ENCODE measurements at regions not wholly inside any gene's neighbourhood (a gene's known extent, or its start where the extent isn't known, plus 50 kb on each side); places are given as distances from the start of the nearest gene placed in this dataset.

- DNase-seq: no peak
Observed at GRCh38 chr9:79362100-79363081, 209.4 kb upstream of the TLE4 start.

GRCh38 chr9:79369676-79370075, 202.1 kb upstream of the TLE4 start:
- DNase-seq: no peak

DNA sequence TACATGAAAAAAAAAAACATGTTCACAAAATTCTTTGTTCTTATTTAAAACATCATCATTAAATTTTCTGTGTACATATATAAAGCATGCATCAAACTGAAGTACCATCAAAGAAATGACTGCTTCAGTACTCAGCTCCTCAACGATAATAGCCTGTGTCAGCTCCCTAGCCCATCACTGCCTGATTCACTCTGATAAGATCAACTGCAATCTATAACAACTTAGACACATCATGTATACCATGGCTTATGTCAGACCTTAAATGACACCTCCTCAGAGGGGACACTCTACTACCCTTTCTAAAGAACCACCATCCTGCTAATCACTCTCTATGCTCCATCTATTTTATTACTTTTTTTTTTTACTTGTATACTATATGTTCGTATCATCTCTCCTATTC, 200.5 kb upstream of the TLE4 start:
- no peak for DNase-seq

DNA sequence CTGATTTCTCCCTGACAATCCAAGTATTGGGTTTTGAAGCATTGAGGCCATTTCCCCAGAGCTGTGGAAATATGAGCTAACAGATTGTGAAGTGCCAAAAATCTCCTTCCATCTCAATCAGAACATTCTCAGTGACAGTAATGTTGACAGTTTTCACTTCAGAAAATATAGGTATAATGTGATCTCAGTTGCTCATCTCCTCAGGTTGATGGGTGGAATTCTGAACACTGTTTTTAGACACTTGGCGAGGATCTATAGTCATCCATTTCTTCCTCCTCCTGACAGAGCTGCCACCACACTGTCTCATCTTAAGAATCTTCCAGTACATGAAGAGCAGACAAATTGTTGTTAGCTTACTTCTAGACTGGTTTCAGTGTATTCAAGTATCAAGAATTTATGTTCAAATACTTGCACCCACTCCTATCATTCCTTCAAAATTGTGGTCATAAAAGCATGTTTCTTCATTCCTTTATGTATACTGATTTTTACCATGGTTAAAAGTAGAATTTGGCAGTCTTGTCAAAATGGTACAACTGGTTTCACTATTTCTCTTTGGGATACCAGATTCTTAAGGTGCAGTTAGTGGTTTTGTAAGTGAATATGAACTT, 199.7 kb upstream of the TLE4 start:
- DNase-seq: no peak

DNA sequence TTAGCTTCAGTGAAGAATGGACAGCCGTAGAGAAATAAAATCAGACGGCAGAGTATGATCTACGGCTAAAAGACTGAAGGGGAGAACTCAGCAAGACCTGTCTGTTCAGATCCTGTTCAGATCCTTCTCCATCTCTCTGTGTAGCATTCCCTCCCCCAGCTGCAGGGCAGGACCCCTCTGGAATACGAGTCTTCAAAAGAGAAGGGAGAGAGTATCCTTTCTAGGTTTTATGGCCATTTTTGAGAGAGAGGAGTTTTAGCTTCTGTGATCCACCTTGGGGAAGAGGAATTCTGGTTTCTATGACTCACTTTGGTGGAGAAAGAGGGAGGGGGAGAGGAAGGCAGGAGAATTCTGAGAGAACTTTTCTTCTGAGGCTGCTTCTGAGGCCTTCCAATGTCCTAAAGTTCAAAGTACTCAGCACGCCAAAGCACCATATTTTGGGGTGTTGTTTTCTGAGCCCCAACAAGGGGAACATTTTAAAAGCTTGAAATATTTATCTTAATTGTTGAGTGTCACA, 194.4 kb upstream of the TLE4 start:
- DNase-seq: no peak

GRCh38 chr9:79378107-79378506, 193.7 kb upstream of the TLE4 start:
- DNase-seq: no peak

GRCh38 chr9:79382044-79382443, 189.7 kb upstream of the TLE4 start:
- DNase-seq: no peak

GRCh38 chr9:79382458-79382857, 189.3 kb upstream of the TLE4 start:
- DNase-seq: no peak

DNA sequence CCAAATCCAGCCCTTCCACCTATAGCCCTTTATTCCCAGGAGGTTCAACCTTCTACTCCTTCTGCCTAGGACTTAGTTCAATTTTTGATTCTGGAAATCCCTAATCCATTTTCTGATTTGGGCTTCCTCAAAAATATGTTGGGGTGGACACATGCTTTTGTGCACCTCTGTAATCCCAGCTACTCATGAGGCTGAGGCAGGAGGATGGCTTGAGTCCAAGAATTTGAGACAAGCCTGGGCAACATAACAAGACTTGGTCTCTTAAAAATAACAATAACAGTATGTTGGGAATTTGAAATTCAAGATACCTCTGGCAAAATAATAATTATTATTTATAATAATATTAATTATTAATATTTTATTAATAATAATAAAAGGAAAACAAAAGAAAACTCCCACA, 188.7 kb upstream of the TLE4 start:
- no peak for DNase-seq

- no peak for DNase-seq
Observed at GRCh38 chr9:79384091-79384490, 187.7 kb upstream of the TLE4 start.

- no peak for DNase-seq
Observed at GRCh38 chr9:79384501-79384900, 187.3 kb upstream of the TLE4 start.

- DNase-seq: no peak
Observed at GRCh38 chr9:79387101-79387835, 184.5 kb upstream of the TLE4 start.

DNA sequence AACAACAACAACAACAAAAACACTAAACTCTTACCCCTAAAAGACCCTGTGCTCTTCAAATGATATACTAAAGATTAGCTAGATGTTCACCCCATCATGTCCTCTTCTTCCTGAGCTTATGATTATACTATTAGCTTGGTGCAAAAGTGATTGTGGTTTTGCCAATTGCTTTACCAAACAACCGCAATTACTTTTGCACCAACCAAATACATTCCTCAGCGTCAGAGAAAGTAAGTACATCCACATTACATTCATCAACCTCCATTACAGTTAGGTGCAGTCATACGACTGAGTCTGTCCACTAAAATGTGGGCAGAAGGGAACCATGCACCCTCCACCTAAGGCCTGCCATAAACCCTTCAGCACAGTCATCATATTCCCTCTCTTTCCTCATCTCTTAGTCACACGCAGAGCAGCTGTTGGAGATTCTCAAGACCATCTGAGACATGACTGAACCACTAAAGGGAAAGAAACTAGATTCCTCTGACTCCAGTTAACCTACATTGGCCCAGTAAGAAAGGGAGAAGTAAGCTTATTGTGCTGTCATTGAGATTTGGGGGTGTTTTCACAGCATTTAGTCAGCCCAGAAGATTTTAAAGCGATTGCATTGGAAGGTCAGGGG, 181.6 kb upstream of the TLE4 start:
- DNase-seq: no peak

DNA sequence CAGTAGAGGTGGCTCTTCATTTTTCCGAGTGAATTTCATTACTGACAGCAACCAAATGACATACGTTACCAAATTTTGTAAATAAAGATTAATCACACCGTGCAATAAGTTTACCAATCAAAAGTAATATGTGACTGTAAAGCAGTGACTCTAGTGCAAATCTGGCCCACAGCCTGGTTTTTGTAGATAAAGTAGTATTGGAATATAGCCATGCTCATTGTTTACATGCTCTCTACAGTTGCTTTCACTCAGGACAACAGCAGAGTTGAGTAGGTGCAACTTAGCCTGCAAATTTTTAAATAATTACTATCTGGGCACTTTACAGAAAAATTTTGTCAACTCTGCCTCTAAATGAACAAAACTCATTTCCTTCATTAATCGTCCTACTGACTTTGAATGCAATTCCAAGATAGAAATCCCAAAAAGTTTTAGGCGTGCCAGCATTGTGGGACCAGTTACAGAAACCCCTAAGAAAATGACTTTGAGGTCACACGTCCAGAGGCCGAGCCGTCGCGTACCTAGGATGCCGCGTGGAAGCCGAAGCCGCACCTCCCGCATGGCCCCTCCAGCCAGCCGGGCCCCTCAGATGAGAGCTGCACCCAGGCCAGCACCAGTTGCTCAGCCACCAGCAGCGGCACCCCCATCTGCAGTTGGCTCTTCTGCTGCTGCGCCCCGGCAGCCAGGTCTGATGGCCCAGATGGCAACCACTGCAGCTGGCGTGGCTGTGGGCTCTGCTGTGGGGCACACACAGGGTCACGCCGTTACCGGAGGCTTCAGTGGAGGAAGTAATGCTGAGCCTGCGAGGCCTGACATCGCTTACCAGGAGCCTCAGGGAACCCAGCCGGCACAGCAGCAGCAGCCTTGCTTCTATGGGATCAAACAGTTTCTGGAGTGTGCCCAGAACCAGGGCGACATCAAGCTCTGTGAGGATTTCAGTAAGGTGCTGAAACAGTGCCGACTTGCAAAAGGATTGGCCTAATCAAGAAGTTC, 180.7 kb upstream of the TLE4 start:
- DNase-seq: no peak

DNA sequence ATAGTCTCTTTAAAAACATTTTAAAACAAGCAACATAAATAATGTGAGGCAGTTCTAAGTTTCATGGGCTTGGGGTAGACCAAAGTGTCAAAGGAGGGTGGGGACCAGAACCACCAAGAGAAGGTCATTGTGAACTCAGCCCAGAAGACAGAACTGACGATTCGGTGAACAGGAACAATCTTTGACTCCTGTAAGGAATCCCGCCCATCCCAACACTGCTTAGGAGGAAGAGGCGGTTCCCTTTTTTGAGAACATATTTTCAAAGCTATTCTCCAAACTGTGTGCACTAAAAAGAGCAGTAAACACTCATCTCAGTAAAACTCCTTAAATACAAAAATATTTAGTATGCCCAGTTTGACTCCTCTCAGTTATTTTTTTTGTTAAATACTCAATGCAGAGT, 176.5 kb upstream of the TLE4 start:
- DNase-seq: no peak

GRCh38 chr9:79395755-79396154, 176.0 kb upstream of the TLE4 start:
- DNase-seq: no peak

DNA sequence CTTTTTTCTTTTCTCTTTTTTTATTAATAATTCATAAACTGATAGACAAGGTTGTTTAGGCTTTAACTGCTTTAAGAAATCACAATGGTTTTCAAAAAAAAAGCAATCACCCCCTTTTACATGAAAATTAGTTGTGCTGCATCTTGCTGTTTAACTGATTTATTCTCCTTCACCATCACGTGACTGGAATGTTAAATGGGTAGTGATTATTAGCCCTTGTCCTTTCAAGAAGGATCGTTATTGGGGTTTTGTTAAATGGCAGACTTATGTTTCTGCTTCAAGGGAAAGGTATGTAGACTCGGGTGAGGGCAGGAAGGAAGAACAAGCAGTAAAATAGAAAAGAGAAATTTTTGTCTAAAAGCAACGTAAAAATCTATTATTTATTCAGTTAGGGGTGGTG, 175.6 kb upstream of the TLE4 start:
- DNase-seq: no peak

- DNase-seq: no peak
Observed at GRCh38 chr9:79403495-79403894, 168.3 kb upstream of the TLE4 start.

DNA sequence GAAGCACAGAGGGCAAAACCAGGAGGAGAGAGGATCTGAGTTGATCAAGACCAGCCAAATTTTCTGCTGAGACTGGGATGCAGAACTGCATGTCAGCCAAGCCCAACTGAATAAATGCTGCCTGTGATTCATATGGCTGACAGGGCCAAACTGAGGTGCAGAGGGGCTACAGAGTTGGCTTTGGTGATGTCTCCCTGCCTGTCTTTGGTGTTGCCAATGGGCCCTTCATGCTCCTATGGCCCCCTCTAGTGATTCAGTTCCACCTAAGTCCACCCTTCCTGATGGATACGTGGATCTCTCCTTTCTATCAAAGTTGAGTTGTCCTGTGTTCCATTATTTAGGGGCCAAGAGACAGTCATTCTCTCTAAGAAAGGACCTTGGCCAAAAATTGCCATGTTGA, 163.6 kb upstream of the TLE4 start:
- no peak for DNase-seq

DNA sequence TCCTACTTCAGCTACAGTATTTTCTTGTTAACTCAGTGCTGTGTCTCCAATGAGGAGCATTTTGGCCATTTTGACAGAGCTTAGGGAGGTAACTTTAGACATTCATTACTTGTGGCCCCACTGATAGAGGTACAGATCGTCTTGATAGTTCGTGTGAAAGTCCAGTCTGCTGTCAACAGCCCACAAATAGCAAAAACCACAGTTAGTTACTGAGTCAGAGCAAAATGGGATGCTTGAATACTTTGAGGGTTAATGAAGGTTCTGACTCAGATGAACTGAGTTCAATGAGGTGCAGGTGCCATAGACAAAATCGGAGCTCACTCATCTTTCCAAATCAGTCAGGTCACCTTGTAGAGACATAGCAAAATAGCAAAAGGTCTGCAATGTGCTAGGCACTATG, 163.1 kb upstream of the TLE4 start:
- DNase-seq: no peak

DNA sequence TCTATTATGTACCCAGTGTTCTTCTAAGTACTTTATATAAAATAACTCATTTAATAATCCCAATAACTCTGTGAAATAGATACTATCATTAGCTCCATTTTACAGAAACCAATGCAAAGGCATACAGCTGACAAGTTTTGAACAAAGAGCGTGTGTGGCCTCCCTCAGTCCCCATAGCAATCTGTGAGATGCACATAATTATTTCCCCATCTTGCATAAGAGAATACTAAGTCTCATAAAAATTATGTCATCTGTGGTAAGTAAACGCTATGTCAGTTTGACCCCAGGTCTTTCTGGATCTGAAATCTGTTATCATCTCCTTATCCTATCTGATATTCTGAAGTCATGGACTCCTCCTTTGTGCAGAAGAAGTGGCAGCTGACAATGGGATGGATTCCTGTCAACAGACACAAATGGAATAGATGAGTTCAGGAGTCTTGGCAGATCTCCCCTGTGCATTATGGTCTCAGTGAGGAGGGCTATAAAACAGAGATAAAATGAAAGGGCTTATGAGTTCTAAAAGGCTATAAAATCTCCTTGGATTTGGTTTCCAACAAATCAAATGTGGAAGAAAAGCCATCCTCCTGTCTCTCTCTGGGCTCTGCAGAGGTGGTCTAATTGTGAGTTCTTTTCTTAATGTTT, 162.5 kb upstream of the TLE4 start:
- DNase-seq: no peak

All from hippocampal formation (tissue), 2 donors.